MM.1S (cell line): ENCODE measurements at regions not wholly inside any gene's neighbourhood (a gene's known extent, or its start where the extent isn't known, plus 50 kb on each side); places are given as distances from the start of the nearest gene placed in this dataset.

ENCODE experiments used
- CTCF ChIP-seq: fragments of 300-600 bp; sonication (generic); IDR thresholded peaks from 2 replicates; pipeline ENCODE4 v1.5.1; 2016; ENCODE audit warnings: antibody characterized with exemption, low read length, mixed read lengths
- EZH2 ChIP-seq: fragments of 300-600 bp; sonication (generic); optimal IDR thresholded peaks from 2 replicates; pipeline ENCODE3; 2017; ENCODE audit warnings: low read depth, mild to moderate bottlenecking, antibody characterized with exemption, low read length, mixed read lengths

- no peak for TF ChIP-seq EZH2
- TF ChIP-seq CTCF = no peak
Measured at GRCh38 chr10:8876171-8876570, 821.7 kb downstream of the GATA3 start.
